ENCODE measurements at regions not wholly inside any gene's neighbourhood (a gene's known extent, or its start where the extent isn't known, plus 50 kb on each side); places are given as distances from the start of the nearest gene placed in this dataset.

DNA sequence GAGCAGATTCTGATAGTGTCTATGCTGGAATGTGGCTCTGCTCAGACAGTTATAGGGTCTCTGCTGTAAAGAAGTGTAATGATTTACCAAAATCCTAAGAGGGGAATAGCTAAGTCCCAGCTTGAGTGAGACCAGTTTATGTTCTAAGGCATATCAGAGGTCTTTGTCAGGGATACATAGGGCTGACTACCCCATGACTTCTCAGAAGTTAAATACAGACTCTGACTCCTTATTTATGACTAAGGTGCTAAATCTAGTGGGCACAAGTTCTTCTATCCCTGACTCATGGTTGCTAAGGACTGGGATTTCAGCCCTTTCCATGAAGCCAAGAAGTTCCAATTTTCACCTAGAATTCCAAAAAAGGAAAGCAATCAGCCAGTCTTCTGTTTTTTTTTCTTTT, 192.6 kb upstream of the POU1F1 start:
- Histone ChIP-seq H3K9me3 (no peaks in the 10 kb centered on the region), H3K27me3 (no peaks in the 10 kb centered on the region), H3K4me3 (no peak overlapping the region), H3K27ac (no peak overlapping the region), H3K4me1 (no peaks in the 10 kb centered on the region), H3K36me3 (no peaks in the 10 kb centered on the region)
- intact Hi-C loops (cut with DNase I; ENCODE audit: low total_unique reads) (no loop called here), in situ Hi-C loops (cut with MboI; ENCODE audit: low sequenced_read_pairs in 4 of 4) (no loop called here)
- DNase-seq (no peak), ATAC-seq (no peak)
- TF ChIP-seq POLR2A (IDR thresholded peaks at IDR 0.05), result no peak
- TF ChIP-seq, protein P1, sequence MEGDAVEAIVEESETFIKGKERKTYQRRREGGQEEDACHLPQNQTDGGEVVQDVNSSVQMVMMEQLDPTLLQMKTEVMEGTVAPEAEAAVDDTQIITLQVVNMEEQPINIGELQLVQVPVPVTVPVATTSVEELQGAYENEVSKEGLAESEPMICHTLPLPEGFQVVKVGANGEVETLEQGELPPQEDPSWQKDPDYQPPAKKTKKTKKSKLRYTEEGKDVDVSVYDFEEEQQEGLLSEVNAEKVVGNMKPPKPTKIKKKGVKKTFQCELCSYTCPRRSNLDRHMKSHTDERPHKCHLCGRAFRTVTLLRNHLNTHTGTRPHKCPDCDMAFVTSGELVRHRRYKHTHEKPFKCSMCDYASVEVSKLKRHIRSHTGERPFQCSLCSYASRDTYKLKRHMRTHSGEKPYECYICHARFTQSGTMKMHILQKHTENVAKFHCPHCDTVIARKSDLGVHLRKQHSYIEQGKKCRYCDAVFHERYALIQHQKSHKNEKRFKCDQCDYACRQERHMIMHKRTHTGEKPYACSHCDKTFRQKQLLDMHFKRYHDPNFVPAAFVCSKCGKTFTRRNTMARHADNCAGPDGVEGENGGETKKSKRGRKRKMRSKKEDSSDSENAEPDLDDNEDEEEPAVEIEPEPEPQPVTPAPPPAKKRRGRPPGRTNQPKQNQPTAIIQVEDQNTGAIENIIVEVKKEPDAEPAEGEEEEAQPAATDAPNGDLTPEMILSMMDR (IDR thresholded peaks at IDR 0.05 in 4 of 5, conservative IDR thresholded peaks at IDR 0.05 in 1 of 5), result no peak

DNA sequence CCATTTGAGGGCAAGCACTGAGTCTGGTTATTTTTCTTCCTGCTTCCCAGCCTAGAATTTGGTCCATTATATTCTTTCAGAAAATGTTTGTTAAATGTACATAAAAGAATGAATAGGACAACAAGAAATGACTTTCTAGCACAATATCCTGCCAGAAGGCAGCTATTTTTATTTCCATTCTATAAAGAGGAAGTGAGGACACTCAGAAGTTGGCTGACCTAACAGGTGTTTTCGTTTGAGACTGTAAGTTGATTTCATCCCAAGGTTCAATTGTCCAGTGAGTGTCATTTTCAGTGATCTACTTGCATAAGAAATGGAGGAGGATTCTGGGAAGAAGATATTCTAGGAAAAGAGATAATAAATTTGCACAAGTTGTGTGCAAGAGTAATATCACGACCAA, 191.9 kb upstream of the POU1F1 start:
- DNase-seq (no peak), ATAC-seq (no peak)
- H3K27ac ChIP-seq, result no peak overlapping the region
- no peaks in the 10 kb centered on the region for H3K27me3 ChIP-seq
- no peaks in the 10 kb centered on the region for H3K9me3 ChIP-seq
- H3K4me3 ChIP-seq, result no peak overlapping the region
- intact Hi-C loops (cut with DNase I; ENCODE audit: low total_unique reads), result no loop called here
- TF ChIP-seq POLR2A (IDR thresholded peaks at IDR 0.05), result no peak
- TF ChIP-seq, protein P1 (IDR thresholded peaks at IDR 0.05 in 4 of 5, conservative IDR thresholded peaks at IDR 0.05 in 1 of 5), result no peak
- no peaks in the 10 kb centered on the region for H3K4me1 ChIP-seq
- in situ Hi-C loops (cut with MboI; ENCODE audit: low sequenced_read_pairs in 4 of 4), result no loop called here
- H3K36me3 ChIP-seq, result no peaks in the 10 kb centered on the region

DNA sequence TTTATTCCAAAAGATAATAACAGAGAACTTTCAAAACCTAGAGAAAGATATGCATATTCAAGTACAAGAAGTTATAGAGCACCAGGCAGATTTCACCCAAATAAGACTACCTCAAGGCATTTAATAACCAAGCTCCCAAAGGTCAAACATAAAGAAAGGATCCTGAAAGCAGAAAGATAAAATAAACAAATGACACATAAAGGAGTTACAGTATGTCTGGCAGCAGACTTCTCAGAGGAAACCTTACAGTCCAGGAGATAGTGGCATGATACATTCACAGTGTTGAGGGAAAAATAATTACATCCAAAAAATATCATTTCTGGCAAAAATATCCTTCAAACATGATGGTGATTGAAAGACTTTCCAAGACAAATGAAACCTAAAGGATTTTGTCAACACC, 185.8 kb upstream of the POU1F1 start:
- H3K27ac ChIP-seq, result no peak overlapping the region
- intact Hi-C loops (cut with DNase I; ENCODE audit: low total_unique reads) (no loop called here), in situ Hi-C loops (cut with MboI; ENCODE audit: low sequenced_read_pairs in 4 of 4) (no loop called here)
- ATAC-seq, result no peak
- H3K27me3 ChIP-seq, result no peaks in the 10 kb centered on the region
- DNase-seq, result no peak
- H3K36me3 ChIP-seq, result no peaks in the 10 kb centered on the region
- H3K9me3 ChIP-seq, result no peaks in the 10 kb centered on the region
- no peak for TF ChIP-seq POLR2A (IDR thresholded peaks at IDR 0.05)
- TF ChIP-seq, protein P1 (IDR thresholded peaks at IDR 0.05 in 4 of 5, conservative IDR thresholded peaks at IDR 0.05 in 1 of 5), result no peak
- H3K4me1 ChIP-seq, result no peaks in the 10 kb centered on the region
- no peak overlapping the region for H3K4me3 ChIP-seq

DNA sequence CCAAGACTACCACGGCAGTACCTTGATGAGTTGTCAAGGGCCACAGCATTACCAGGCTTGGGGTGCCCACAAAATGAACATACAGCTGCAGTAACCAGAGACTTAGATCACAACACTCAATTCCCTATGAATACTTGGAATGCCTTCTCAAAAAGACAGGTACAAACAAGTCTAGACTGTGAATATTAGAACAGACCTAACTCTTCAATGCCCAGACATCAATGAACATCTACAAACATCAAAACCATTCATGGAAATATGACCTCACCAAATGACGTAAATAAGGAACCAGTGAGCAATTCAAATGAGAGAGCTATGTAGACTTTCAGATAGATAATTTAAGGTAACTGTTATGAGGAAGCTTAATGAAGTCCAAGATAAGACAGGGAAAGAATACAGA, 185.1 kb upstream of the POU1F1 start:
- DNase-seq, result no peak
- no peaks in the 10 kb centered on the region for H3K9me3 ChIP-seq
- in situ Hi-C loops (cut with MboI; ENCODE audit: low sequenced_read_pairs in 4 of 4), result no loop called here
- intact Hi-C loops (cut with DNase I; ENCODE audit: low total_unique reads), result no loop called here
- no peaks in the 10 kb centered on the region for H3K36me3 ChIP-seq
- no peak overlapping the region for H3K4me3 ChIP-seq
- no peak for ATAC-seq
- H3K27me3 ChIP-seq, result no peaks in the 10 kb centered on the region
- no peaks in the 10 kb centered on the region for H3K4me1 ChIP-seq
- no peak for TF ChIP-seq POLR2A (IDR thresholded peaks at IDR 0.05)
- TF ChIP-seq, protein P1 (IDR thresholded peaks at IDR 0.05 in 4 of 5, conservative IDR thresholded peaks at IDR 0.05 in 1 of 5), result no peak
- H3K27ac ChIP-seq, result no peak overlapping the region

DNA sequence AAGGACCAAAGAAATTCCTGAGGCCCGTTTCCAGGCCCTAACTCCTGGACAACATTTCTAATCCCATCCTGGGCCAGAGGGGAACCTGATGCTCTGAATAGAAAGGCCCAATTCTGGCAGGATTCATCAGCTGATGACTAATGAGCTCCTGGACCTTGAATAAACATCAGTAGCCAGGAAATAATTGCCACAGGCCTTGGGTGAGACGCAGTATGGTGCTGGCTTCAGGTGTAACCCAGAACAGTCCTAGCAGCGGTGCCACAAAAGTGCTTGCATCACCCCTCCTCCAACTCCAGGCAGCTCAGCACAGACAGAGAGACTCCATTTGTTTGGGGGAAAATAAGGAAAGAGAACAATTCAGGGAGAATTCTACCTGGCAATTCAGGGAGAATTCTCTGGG, 184.7 kb upstream of the POU1F1 start:
- no peak for ATAC-seq
- intact Hi-C loops (cut with DNase I; ENCODE audit: low total_unique reads) (no loop called here), in situ Hi-C loops (cut with MboI; ENCODE audit: low sequenced_read_pairs in 4 of 4) (no loop called here)
- Histone ChIP-seq H3K27me3 (no peaks in the 10 kb centered on the region), H3K4me3 (no peak overlapping the region), H3K36me3 (no peaks in the 10 kb centered on the region), H3K9me3 (no peaks in the 10 kb centered on the region), H3K4me1 (no peaks in the 10 kb centered on the region), H3K27ac (no peak overlapping the region)
- TF ChIP-seq, protein P1 (IDR thresholded peaks at IDR 0.05 in 4 of 5, conservative IDR thresholded peaks at IDR 0.05 in 1 of 5), result no peak
- no peak for TF ChIP-seq POLR2A (IDR thresholded peaks at IDR 0.05)
- no peak for DNase-seq

Measured in gastrocnemius medialis (tissue), 4 donors.